IPS DF 4.7 (cell line): ENCODE measurements at regions not wholly inside any gene's neighbourhood (a gene's known extent, or its start where the extent isn't known, plus 50 kb on each side); places are given as distances from the start of the nearest gene placed in this dataset.
"Not testable (repeated sequence)": the region's sequence is repeated elsewhere in the genome, so short reads cannot be mapped to it uniquely, and the experiment has no call there.

Experiments used
- DNase-seq: peaks from one replicate; pipeline ENCODE4 v3.0.0-alpha.2; 2013; ENCODE audit warnings: low spot score; ENCODE audit errors: extremely low read depth

DNA sequence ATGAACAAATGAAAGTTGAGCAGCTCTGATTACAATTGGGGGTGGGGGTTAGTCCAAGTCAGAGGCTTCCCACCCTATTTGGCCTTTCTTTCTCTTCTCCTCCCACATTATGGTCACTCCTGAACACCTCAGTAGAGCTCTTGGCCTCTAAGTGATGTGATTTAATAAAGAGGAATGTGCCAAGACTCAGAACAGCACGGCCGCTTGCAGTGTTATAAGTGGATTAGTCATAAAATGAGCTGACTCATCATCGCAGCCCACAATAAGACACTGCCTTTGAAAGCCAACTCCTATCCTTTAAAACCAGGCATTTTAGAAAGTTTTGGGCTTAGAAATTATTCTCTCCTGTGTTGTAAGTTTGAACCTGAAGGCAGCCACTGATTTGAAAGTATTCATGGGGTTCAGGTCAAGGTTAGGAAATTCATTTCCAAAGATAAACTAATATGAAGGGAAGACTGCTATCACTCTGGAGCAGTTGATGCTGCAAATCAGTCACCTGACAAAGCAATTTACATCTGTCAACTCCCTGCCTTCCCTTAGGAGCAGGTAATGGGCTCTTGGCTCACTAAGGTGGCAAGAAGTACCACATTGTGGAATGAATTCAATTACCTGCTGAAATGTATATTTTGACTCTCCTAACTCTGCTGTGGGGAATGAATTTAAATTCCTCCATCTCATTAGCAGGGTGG, 283.6 kb upstream of the NMUR2 start:
- no peak for DNase-seq

DNA sequence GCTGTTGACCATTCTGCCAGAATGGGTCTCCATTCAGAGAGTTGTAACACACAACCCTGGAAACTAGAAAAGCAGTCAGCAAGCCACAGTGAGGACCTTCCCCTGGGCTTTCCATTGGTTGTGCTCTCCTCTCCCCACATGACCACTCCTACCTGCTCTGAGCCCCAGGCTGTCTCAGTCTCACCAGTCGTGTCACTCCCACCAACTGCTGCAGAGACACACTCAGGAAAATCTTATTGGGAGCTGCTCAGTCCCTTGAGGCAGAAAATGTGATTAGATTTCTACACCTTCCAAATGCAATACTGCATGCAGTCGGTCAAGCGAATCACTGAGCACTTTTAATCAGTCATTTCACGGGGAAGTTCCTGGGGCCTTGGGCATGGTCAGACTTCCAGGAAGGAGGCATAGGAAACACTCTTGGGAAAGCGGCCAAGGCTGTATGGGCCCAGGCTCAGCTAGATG, 284.2 kb upstream of the NMUR2 start:
- no peak for DNase-seq

DNA sequence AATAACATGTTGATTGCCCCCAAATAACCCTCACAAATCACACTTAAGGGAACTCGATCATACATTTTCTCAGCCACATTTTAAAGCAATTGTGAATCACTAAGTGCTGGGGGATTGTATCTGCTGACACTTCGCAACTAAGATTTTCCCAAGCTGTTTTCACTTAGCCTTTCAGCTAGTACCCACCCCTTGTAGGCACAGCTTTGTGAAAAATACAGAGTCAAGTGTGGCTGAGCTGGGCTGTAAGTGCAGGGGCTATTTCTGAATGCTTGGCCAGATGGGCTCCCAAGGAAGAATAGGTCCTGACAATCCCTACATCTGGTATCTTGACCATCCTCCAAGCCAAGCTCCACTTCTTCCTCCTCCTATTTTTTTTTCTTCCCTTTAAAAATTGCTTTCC, 289.2 kb upstream of the NMUR2 start:
- no peak for DNase-seq

DNA sequence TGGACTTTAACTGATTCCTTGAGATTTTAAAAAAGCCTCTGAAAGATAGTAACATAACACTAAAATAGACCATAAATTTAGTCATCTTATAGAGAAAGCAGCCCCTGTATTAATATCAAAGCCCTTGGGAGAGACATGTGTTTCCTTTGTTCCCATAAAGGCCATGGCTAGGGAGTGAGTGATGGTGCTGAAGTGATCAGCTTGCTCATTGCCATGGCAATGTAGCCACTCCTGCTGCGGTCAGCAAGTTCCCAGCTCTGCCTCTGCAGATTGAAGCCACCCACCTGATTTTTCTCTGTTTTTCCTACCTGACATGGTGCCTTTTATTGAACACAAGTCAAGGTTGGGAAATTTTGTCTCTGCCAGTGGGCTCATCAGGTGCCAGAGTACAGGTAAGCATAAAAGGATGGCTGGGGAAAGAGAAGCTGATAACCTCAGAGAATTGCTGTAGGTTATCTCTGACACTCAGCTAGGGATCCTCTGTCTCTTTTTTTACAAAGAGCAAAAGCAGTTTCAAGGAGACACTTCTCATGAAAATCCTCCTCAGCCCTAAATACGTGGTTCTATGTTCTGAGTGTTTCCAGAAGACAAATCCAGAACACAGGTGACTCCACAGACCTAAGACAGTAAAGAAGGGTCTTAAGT, 296.3 kb upstream of the NMUR2 start:
- DNase-seq, result no peak

DNA sequence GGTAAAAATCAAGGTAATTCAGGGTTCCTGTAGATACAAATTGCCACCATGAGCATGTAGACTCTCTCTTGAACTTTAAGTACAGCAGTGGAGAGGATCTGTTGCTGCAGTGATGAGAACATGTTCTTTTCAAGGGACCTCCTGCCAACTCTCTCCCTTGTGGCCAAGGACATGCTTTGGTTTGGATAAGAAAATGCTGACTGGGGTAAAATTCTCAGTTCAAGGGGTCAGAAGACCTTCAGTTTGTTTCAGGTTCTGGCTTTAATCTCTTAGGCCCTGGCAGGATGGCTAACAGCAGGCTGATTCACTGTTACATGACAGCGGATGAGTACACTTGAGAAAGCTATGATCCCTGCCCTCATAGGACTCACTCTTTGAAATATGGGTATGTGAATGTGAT, 299.2 kb upstream of the NMUR2 start:
- no peak for DNase-seq

DNA sequence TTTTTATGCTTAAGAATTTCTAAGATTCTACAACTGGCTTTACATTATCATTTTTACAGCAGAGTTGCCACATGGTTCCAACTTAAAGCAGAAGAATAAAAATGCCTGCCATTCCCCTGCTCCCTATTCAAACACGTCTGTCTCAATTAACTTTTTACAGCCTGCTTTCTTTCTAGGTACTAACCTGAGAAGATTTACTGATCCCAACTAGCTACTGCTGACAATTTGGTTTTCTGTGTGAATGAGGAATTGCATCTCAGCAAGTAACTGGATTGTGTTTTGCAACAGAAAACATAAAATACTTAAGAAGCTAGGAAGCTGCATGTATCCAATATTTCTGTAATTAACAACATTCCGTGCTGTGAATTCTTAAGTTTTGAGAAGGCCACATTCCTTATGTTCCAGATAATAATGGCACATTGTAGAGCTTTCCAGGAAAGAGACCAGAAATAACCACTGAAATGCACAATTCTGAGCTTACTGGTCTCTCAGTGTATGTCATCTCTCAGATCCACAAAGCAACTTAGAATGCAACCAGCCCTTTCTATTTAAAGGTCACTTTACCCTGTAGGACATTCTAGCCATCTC, 306.8 kb upstream of the NMUR2 start:
- DNase-seq, result no peak

DNA sequence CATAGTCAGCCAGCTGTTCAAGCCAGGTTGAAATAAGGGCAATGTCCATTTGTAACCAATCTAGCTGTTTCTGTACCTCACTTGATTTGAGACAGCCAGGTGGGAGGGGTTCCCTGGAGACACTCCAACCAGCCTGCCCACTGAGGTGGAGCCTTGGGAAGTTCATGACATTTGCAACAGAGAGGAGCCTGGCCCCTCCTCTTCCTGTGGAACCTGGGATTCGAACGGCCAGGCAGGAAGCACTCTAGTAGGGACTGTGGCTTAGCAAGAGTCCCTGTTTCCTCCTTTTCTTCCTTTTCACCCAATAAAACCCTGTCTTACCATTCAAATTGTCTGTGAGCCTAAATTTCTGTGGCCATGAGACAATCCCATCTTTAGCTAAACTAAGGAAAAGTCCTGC, 312.3 kb upstream of the NMUR2 start:
- no peak for DNase-seq

DNA sequence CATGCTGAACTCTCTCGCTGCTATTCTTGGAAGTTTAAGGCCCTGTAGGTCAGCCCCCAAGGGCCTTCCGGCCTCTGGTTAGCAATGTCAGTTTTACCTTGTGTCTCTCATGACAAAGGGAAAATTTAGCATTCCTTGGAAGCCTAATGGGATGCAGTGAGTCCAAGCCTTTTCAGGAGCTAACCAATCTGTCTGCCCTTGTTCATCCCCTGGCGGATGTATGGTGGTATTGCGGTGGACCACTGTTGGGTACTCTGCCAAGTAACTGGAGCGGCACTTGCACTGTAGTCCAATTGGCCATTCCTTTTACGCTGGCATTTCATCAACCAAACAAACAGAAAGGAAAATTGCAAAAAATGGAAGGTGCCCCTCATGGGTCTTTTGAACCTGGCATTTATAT, 318.4 kb upstream of the NMUR2 start:
- no peak for DNase-seq

DNA sequence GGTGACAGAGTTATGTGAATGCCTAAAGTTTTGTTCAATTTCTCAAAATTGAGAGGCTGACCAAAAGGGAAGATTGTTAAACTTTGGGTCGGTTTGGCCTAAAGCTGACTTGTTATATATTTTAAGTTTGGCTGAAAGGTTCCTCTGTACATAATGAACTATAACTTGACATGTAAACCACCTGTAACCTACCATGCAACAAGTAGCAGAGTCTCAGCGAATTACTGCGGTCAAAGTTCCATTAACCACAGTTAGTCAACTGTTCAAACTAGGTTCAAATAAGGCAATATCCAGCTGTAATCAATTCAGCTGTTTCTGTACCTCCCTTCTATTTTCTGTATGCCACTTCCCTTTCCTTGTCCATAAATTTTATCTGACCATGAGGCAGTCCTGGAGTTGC, 325.1 kb upstream of the NMUR2 start:
- DNase-seq, result no peak

DNA sequence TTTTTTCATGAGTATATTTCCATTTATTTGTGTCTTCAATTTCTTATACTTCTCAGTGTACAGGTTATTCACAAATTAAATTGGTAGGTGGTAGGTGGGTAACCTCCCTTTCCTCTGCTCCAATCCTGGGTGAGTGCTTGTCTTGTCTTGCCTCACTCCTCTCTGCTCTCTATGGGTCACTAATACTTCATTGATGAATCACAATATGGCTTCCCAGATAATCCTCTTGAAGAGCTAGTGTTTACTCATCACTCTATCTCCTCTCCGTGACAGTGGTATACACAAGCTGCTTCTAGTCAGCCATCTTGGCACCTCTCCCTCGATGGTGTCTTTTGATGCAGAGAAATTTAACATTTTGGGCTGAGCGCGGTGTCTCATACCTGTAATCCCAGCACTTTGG, 331.8 kb upstream of the NMUR2 start:
- no peak for DNase-seq

DNA sequence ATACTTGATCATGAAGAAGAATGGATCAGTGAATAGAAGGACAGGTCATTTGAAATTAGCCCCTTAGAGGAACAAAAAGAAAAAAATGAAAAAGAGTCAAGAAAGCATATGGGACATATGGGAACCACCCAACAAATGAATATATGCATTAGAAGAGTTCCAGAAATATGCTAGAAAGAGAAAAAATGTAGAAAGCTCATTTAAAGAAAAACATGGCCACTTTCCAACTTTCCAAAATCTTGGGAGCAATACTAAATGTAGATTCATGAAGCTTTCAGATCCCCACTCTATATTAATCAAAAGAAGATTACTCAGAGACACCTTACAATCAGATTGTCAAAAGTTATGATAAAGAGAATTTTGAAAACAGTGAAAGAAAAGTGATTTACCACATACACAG, 334.8 kb upstream of the NMUR2 start:
- no peak for DNase-seq

DNA sequence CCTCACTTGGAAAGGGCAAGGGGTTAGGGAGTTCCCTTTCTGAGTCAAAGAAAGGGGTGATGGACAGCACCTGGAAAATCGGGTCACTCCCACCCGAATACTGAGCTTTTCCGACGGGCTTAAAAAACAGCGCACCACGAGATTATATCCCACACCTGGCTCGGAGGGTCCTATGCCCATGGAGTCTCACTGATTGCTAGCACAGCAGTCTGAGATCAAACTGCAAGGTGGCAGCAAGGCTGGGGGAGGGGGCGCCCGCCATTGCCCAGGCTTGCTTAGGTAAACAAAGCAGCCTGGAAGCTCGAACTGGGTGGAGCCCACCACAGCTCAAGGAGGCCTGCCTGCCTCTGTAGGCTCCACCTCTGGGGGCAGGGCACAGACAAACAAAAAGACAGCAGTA, 336.0 kb upstream of the NMUR2 start:
- not testable (repeated sequence) for DNase-seq

DNA sequence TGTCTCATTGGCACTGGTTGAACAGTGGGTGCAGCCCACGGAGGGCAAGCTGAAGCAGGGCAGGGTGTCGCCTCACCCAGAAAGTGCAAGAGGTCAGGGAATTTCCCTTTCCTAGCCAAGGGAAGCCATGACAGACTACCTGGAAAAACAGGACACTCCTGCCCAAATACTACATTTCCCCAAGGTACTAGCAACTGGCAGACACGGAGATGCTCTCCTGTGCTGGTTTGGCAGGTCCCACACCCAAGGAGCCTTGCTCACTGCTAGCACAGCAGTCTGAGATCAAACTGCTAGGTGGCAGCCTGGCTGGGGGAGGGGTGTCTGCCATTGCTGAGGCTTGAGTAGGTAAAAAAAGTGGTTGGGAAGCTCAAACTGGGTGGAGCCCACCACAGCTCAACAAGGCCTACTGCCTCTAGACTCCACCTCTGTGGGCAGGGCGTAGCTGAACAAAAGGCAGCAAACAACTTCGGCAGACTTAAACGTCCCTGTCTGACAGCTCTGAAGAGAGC, 382.7 kb upstream of the NMUR2 start:
- DNase-seq, result not testable (repeated sequence)

DNA sequence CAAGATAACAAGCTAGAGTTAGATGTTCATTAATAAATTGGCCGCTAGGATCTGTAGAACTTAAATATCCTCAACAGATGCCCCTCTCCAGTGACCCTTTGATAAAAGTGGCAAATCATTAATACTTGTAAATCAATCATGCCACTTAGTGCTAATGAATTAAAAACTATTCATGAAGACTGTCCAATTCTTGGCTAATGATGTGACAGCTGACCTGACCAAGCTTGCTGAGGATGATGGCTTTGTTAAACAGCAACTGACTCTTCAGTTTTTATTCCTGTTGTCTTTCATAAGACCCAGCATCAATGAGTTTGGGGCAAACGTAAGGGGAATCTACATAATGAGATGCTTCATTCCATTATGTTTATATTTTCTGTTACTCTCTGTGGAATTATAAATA, 396.8 kb upstream of the NMUR2 start:
- DNase-seq, result no peak

DNA sequence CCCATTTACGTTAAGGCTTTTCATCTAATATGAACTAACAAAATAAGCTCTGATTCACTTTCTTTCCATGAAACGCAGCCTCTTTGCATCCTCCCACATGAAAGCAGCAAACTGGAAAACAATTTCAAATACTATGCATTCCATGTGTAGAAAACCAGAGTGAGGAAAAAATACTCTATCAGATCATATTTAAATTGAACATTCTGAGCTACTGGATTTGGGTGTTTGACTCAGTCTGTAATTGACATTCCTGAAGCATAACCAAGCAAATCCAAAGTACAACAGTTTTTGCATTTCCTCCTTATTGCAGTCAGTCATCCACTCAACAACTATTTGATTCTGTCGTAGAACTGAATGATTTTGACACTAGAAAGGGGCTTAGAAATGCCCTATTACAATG, 399.1 kb upstream of the NMUR2 start:
- no peak for DNase-seq

DNA sequence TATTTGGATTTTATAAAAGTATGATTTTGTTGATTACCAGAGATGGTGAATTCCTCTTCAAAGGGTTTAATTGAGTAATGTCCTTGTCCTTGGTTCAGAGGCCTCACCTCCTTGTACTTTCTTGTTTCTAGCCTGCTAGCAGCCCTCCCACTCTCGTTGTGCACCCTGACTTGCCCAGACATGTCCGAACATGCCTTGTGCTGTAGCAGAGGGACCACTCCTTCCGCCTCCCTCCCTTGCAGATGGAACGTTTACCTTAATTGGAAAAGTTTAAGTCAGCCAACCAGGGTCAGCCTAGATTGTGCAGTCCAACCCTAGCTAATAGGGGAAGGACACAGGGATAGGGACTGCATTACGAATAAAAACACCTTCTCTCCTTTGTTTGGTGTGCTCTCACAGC, 406.9 kb upstream of the NMUR2 start:
- no peak for DNase-seq

DNA sequence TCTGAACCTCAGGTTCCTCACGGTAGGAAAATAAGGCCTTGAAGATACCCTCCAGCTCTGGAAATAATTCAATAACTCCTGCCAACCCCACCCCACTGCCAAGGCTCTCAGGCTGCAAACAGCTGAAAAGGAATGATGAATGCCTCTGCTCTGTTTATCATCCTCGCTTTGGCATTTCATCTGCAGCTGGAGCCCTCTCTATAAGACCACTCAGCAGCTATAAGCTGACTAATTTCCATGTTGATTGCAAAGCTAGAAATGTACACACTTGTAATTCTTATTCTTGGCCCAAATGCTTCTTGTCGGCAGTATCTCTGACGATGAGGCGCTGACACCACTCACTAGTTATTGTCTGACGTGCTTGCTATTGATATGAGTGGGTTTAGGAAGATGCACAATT, 408.4 kb upstream of the NMUR2 start:
- DNase-seq, result no peak

DNA sequence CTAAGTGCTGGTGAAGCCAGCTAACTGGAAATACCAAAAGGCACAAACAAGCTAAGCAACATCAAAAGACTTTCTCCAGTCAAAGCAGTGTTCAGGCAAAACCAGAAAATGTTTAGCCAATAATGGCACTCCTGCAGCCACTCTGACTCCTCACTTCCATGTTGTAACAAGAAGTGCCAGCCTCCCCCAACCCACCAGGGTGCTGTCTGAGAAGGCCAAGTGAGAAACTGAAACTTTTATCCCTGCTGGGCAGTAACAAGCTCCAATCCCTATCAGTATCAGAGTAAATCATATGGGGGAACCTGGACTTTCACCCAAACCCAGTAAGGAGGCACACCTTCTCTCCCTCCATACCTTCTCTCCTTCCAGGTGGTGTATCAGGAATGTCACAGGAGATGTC, 414.8 kb upstream of the NMUR2 start:
- DNase-seq, result no peak

DNA sequence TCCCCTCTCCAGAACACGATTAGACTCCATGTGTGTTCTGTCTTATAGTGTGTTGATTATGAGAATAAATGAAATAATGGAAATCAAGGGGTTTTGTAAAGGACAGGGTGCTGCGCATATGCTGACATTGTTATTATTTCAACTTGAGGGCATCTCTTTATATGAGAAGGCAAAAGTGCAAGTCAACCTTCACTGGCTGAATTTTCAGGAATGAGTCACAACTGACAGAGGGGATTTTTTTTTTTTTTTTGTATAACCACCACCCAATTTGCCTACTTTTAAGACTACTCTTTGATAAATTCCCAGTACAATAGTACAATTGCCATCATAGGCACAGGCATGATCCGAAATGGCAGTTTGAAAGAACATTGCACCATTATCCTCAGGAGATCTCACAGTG, 419.2 kb upstream of the NMUR2 start:
- no peak for DNase-seq

DNA sequence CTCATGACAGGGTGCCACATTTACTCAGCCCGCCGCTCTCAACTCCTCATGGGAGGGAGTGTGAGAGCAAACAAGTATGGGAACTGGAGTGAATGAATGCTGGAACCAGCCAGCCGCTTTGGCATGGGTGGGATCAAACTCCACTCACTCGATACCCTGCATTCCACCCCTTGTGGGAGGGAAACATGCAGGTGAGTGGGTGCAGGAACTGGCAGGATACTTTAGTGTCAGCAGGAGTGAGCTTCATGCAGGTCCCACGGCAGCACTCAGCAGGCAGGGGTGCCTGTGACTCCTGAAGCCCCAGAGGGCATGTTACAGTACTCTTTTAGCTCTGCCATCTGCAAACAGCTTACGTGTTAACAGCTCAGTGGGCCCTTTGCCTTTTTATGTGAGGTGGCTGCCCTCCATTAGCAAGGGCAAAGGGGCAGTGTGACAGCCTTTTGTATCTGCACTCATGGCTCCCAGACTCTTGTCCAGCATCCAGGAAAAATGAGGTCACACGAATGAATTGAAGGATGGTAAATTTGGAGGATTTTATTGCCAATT, 433.2 kb upstream of the NMUR2 start:
- no peak for DNase-seq

DNA sequence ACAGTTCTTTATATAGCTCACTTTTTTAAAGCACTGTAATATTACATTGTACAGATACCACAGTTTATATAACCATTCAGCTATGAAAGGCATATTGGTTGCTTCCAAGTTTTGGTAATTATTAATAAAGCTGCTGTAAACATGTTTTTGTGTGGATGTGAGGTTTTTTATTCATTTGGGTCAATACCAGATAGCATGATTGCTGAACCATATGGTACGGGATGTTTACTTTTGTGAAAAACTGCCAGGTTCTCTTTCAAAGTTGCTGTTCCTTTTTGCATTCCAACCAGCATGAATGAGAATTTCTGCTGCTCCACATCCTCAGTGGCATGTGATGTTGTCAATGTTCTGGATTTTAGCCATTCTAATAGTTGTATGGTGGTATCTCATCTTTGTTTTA, 439.6 kb upstream of the NMUR2 start:
- DNase-seq, result no peak

DNA sequence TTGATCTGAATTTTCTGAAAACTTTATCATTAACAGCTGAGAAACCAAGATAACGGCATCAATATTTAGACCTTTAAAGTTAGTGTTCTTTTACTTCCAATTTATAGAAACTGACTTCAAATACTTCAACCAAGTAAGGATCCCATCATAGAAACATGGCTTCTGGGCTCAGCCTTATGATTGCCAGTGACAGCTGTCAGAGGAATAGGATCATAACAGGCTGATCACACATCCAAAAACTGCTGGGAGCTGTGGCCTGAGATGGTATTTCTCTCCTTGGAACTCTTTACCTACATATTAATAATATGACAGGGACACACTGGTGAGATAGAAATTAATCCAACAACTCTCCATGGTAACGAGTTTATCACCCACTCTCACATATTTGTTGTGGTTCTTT, 448.3 kb upstream of the NMUR2 start:
- no peak for DNase-seq

DNA sequence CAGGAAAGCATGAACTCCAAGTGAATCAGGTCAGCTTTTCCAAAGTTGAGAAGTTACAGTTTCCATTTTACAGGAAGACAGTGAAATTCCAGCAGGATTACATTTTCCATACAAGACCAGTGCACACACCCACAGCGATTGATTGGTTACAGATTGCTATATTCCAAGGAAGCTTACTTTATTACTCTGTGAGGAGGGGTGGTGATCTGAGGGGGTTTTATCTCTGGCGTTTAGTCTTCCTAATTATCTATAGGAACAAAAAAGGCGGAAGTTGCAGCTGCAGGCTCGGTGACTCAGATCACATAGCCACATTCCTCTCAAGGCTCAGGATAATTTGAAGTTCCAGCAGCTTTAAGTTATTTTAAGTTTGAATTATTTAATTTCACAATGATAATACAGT, 450.4 kb upstream of the NMUR2 start:
- DNase-seq, result no peak
